ENCODE measurements at regions not wholly inside any gene's neighbourhood (a gene's known extent, or its start where the extent isn't known, plus 50 kb on each side); places are given as distances from the start of the nearest gene placed in this dataset.

DNA sequence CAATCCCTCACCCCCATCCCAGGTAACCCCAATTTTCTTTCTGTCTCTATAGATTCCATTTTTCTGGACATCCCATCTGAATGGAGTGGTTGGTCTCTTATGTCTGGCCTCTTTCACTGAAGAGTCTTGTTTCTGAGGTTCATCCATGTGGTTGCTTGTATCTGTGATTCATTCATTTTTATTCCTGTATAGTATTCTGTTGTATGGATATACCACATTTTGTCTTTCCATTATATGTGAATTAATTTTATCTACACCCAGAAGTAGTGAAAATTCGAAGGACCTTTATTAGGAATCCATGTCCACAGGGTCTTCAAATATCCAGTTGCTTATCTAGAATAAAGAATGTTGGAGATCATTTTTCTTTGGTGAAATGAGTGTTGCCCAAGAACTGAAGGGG, 207.6 kb upstream of the MSX2 start:
- Histone ChIP-seq H3K27me3 (ENCODE audit: control insufficient read depth, insufficient read depth, low read length) (no peaks in the 10 kb centered on the region), H3K9me3 (ENCODE audit: control insufficient read depth, insufficient read depth, low read depth, low read length) (no peaks in the 10 kb centered on the region), H3K36me3 (ENCODE audit: control insufficient read depth, insufficient read depth, low read length) (no peaks in the 10 kb centered on the region), H3K4me3 (ENCODE audit: low read depth in 2 of 2, low read length in 2 of 2) (no peak overlapping the region), H3K4me1 (ENCODE audit: control insufficient read depth, insufficient read depth, low read length) (peaks cover 7% of the 10 kb centered on the region), H3K27ac (ENCODE audit: low read length) (no peak overlapping the region)
- POLR2A ChIA-PET, result no interaction called here
- CTCF ChIA-PET, result no interaction called here
- in situ Hi-C loops (cut with HindIII; ENCODE audit: low pct_unique_long_range_greater_than_20kb, low sequenced_read_pairs), result no loop called here
- no peak for DNase-seq (ENCODE audit: low read depth, low spot score)
- ATAC-seq, result no peak
- TF ChIP-seq SIN3A (IDR thresholded peaks at IDR 0.05; ENCODE audit: borderline replicate concordance, insufficient read depth, low read depth, low read length) (no peak), POLR2AphosphoS5 (IDR thresholded peaks at IDR 0.05; ENCODE audit: low read depth, low read length) (no peak), TCF7L2 (IDR thresholded peaks at IDR 0.05; ENCODE audit: low read depth, low read length) (no peak)
- TF ChIP-seq, protein P1, sequence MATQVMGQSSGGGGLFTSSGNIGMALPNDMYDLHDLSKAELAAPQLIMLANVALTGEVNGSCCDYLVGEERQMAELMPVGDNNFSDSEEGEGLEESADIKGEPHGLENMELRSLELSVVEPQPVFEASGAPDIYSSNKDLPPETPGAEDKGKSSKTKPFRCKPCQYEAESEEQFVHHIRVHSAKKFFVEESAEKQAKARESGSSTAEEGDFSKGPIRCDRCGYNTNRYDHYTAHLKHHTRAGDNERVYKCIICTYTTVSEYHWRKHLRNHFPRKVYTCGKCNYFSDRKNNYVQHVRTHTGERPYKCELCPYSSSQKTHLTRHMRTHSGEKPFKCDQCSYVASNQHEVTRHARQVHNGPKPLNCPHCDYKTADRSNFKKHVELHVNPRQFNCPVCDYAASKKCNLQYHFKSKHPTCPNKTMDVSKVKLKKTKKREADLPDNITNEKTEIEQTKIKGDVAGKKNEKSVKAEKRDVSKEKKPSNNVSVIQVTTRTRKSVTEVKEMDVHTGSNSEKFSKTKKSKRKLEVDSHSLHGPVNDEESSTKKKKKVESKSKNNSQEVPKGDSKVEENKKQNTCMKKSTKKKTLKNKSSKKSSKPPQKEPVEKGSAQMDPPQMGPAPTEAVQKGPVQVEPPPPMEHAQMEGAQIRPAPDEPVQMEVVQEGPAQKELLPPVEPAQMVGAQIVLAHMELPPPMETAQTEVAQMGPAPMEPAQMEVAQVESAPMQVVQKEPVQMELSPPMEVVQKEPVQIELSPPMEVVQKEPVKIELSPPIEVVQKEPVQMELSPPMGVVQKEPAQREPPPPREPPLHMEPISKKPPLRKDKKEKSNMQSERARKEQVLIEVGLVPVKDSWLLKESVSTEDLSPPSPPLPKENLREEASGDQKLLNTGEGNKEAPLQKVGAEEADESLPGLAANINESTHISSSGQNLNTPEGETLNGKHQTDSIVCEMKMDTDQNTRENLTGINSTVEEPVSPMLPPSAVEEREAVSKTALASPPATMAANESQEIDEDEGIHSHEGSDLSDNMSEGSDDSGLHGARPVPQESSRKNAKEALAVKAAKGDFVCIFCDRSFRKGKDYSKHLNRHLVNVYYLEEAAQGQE (IDR thresholded peaks at IDR 0.05; ENCODE audit: insufficient read depth in 1 of 2, low read depth in 2 of 2, low read length in 1 of 2), result no peak
- TF ChIP-seq, protein P2, sequence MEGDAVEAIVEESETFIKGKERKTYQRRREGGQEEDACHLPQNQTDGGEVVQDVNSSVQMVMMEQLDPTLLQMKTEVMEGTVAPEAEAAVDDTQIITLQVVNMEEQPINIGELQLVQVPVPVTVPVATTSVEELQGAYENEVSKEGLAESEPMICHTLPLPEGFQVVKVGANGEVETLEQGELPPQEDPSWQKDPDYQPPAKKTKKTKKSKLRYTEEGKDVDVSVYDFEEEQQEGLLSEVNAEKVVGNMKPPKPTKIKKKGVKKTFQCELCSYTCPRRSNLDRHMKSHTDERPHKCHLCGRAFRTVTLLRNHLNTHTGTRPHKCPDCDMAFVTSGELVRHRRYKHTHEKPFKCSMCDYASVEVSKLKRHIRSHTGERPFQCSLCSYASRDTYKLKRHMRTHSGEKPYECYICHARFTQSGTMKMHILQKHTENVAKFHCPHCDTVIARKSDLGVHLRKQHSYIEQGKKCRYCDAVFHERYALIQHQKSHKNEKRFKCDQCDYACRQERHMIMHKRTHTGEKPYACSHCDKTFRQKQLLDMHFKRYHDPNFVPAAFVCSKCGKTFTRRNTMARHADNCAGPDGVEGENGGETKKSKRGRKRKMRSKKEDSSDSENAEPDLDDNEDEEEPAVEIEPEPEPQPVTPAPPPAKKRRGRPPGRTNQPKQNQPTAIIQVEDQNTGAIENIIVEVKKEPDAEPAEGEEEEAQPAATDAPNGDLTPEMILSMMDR (IDR thresholded peaks at IDR 0.05), result no peak
- intact Hi-C loops (cut with micrococcal nuclease; ENCODE audit: unreplicated experiment), result no loop called here
- no TSS peak for BruUV-seq (replicated peaks)

DNA sequence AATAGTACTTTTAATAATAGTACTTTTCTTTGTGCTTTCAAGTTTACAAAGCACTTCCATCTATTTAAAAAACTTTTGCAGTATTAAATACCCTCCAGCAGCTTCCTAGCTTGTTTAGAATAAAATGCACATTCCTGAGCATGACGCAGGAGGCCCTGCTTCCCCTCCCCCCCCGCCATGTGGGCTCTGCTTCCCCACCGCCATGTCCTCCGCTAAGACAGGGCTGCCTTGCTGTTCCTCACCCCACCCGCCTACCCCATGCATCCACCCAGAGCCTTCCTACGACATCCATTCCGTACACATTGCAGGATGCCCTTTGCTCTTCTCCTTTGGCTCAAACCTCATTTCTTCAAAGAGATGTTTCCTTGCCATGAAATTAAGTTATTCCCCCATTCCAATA, 205.9 kb upstream of the MSX2 start:
- H3K9me3 ChIP-seq (ENCODE audit: control insufficient read depth, insufficient read depth, low read depth, low read length), result no peaks in the 10 kb centered on the region
- H3K4me1 ChIP-seq (ENCODE audit: control insufficient read depth, insufficient read depth, low read length), result peaks cover 7% of the 10 kb centered on the region
- no peak overlapping the region for H3K4me3 ChIP-seq (ENCODE audit: low read depth in 2 of 2, low read length in 2 of 2)
- no peaks in the 10 kb centered on the region for H3K36me3 ChIP-seq (ENCODE audit: control insufficient read depth, insufficient read depth, low read length)
- ChIA-PET POLR2A (no interaction called here), CTCF (no interaction called here)
- intact Hi-C loops (cut with micrococcal nuclease; ENCODE audit: unreplicated experiment) (no loop called here), in situ Hi-C loops (cut with HindIII; ENCODE audit: low pct_unique_long_range_greater_than_20kb, low sequenced_read_pairs) (no loop called here)
- DNase-seq (ENCODE audit: low read depth, low spot score), result no peak
- H3K27me3 ChIP-seq (ENCODE audit: control insufficient read depth, insufficient read depth, low read length), result no peaks in the 10 kb centered on the region
- TF ChIP-seq, protein P1 (IDR thresholded peaks at IDR 0.05; ENCODE audit: insufficient read depth in 1 of 2, low read depth in 2 of 2, low read length in 1 of 2), result no peak
- TF ChIP-seq, protein P2 (IDR thresholded peaks at IDR 0.05), result no peak
- TF ChIP-seq SIN3A (IDR thresholded peaks at IDR 0.05; ENCODE audit: borderline replicate concordance, insufficient read depth, low read depth, low read length), result no peak
- no peak for TF ChIP-seq POLR2AphosphoS5 (IDR thresholded peaks at IDR 0.05; ENCODE audit: low read depth, low read length)
- TF ChIP-seq TCF7L2 (IDR thresholded peaks at IDR 0.05; ENCODE audit: low read depth, low read length), result no peak
- H3K27ac ChIP-seq (ENCODE audit: low read length), result no peak overlapping the region
- ATAC-seq, result no peak
- no TSS peak for BruUV-seq (replicated peaks)

All from Panc1 (cell line).